Activated T-cell treated with anti-CD3 and anti-CD28 coated beads, Interleukin-2, amount 50 U/mL, for 24 hours (primary cell): ENCODE measurements at regions not wholly inside any gene's neighbourhood (a gene's known extent, or its start where the extent isn't known, plus 50 kb on each side); places are given as distances from the start of the nearest gene placed in this dataset.

ENCODE experiments used
- DNase-seq: peaks from one replicate; pipeline ENCODE4 v3.0.0-alpha.2; 2020
- H3K27ac Mint-ChIP-seq: 2 replicates; pipeline ENCODE4 v1.8.0; 2020; ENCODE audit warnings: mild to moderate bottlenecking, mixed read lengths
- H3K27me3 Mint-ChIP-seq: 2 replicates; pipeline ENCODE4 v1.8.0; 2020; ENCODE audit warnings: mixed read lengths
- H3K36me3 Mint-ChIP-seq: 2 replicates; pipeline ENCODE4 v1.8.0; 2020; ENCODE audit warnings: low read depth, mixed read lengths
- H3K4me1 Mint-ChIP-seq: 2 replicates; pipeline ENCODE4 v1.8.0; 2020; ENCODE audit warnings: low read depth, mixed read lengths
- H3K4me3 Mint-ChIP-seq: 2 replicates; pipeline ENCODE4 v1.8.0; 2020; ENCODE audit warnings: mild to moderate bottlenecking, moderate library complexity, mixed read lengths
- H3K9me3 Mint-ChIP-seq: 2 replicates; pipeline ENCODE4 v1.8.0; 2020; ENCODE audit warnings: mixed read lengths

GRCh38 chr14:84809158-84809557 lies 720.8 kb upstream of the FLRT2 start:
- Mint-ChIP-seq H3K4me3 (no peak overlapping the region), H3K27ac (no peak overlapping the region), H3K27me3 (no peaks in the 10 kb centered on the region), H3K9me3 (peaks cover 21% of the 10 kb centered on the region), H3K36me3 (no peaks in the 10 kb centered on the region), H3K4me1 (no peaks in the 10 kb centered on the region)
- no peak for DNase-seq

GRCh38 chr14:84814391-84814790 lies 715.6 kb upstream of the FLRT2 start:
- no peaks in the 10 kb centered on the region for H3K27me3 Mint-ChIP-seq
- no peaks in the 10 kb centered on the region for H3K36me3 Mint-ChIP-seq
- H3K4me1 Mint-ChIP-seq, result no peaks in the 10 kb centered on the region
- no peak overlapping the region for H3K27ac Mint-ChIP-seq
- peaks cover 22% of the 10 kb centered on the region for H3K9me3 Mint-ChIP-seq
- H3K4me3 Mint-ChIP-seq, result no peak overlapping the region
- DNase-seq, result no peak

- H3K36me3 Mint-ChIP-seq, result no peaks in the 10 kb centered on the region
- H3K4me3 Mint-ChIP-seq, result no peak overlapping the region
- H3K9me3 Mint-ChIP-seq, result peaks cover 31% of the 10 kb centered on the region
- no peak for DNase-seq
- H3K27ac Mint-ChIP-seq, result no peak overlapping the region
- no peaks in the 10 kb centered on the region for H3K27me3 Mint-ChIP-seq
- H3K4me1 Mint-ChIP-seq, result no peaks in the 10 kb centered on the region
Measured at GRCh38 chr14:84819528-84819927, 710.4 kb upstream of the FLRT2 start.

GRCh38 chr14:84825481-84826251 lies 704.3 kb upstream of the FLRT2 start:
- Mint-ChIP-seq H3K9me3 (peaks cover 38% of the 10 kb centered on the region), H3K27ac (no peak overlapping the region), H3K36me3 (no peaks in the 10 kb centered on the region), H3K27me3 (no peaks in the 10 kb centered on the region), H3K4me3 (no peak overlapping the region), H3K4me1 (no peaks in the 10 kb centered on the region)
- DNase-seq, result no peak

DNA sequence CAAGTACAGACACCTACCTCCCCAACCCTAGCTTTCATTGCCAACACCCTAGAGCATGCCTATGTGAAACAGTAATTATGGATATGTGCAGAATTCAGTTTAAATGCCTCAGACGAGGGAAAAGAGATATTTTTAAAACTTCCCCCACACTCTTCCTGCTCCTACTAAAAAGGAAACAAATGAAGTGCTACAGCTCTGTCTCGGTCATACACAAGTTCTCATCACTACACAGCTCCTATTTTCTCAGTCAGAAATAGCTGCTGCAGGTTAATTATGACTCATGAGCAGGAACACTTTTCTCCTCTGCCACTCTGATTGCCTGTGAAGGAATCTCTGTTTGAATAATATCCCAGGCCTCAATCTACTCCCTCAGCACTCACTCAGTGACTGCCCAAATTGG lies 703.6 kb upstream of the FLRT2 start:
- Mint-ChIP-seq H3K27me3 (no peaks in the 10 kb centered on the region), H3K36me3 (no peaks in the 10 kb centered on the region), H3K4me1 (no peaks in the 10 kb centered on the region), H3K4me3 (no peak overlapping the region), H3K9me3 (peaks cover 42% of the 10 kb centered on the region), H3K27ac (no peak overlapping the region)
- no peak for DNase-seq

DNA sequence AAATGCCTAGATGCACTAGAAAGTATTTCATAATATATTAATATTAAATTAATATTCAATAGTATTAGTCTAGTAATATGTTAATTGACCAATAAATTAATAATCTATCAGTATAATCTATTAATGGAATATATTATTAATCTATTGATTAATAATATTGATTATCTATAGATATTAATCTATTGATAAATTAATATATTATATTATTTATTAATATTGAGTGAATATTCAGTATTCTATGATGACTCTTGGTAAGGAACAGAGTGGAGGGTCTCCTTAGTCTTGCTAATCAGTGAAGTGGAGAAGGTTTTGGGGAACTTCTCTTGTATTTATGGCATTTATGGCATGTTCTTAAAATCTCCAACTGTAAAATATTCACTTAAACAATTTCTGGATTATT lies 679.3 kb upstream of the FLRT2 start:
- H3K4me1 Mint-ChIP-seq, result no peaks in the 10 kb centered on the region
- no peak overlapping the region for H3K27ac Mint-ChIP-seq
- no peak overlapping the region for H3K4me3 Mint-ChIP-seq
- no peak for DNase-seq
- H3K9me3 Mint-ChIP-seq, result peaks cover 21% of the 10 kb centered on the region
- no peaks in the 10 kb centered on the region for H3K27me3 Mint-ChIP-seq
- no peaks in the 10 kb centered on the region for H3K36me3 Mint-ChIP-seq

DNA sequence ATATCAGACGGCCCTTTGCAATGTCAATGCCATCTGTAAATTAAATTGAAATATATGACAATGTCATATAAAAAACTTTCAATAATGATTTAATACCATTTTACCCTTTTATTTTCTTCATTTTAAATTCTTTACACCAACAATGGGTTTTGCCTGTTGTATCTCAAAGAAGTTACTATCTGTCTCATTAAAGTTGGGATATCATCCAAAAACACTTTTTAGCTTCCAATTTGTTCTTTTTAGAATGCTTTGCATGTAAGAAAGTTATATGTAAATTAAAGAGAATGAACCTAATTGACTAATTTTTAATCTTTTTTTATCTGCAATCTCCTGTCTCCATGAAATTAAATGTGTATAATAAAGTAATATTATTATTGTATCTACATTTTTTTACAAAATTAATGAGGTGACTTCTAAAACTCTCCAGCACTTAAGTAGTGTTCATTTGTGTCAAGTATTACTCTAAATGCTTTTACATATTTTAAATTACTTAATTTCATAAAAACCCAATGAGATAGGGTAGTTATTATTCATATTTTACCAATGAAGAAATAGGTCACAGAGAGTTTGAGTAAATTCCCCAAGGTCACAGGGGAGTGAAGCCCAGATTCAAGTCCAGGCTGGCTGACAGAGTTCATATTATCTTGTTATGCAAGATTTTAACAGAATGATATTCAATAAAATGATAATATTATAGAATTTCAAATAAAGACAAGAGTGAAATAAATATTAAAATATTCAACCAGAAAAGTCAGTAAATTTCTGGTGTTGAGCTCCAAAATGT lies 673.0 kb upstream of the FLRT2 start:
- no peak overlapping the region for H3K27ac Mint-ChIP-seq
- H3K4me3 Mint-ChIP-seq, result no peak overlapping the region
- H3K4me1 Mint-ChIP-seq, result no peaks in the 10 kb centered on the region
- no peak for DNase-seq
- H3K36me3 Mint-ChIP-seq, result no peaks in the 10 kb centered on the region
- no peaks in the 10 kb centered on the region for H3K27me3 Mint-ChIP-seq
- peaks cover 15% of the 10 kb centered on the region for H3K9me3 Mint-ChIP-seq

GRCh38 chr14:84857571-84857970 lies 672.4 kb upstream of the FLRT2 start:
- DNase-seq, result no peak
- H3K4me1 Mint-ChIP-seq, result no peaks in the 10 kb centered on the region
- H3K9me3 Mint-ChIP-seq, result peaks cover 18% of the 10 kb centered on the region
- H3K27ac Mint-ChIP-seq, result no peak overlapping the region
- H3K4me3 Mint-ChIP-seq, result no peak overlapping the region
- no peaks in the 10 kb centered on the region for H3K36me3 Mint-ChIP-seq
- H3K27me3 Mint-ChIP-seq, result no peaks in the 10 kb centered on the region

DNA sequence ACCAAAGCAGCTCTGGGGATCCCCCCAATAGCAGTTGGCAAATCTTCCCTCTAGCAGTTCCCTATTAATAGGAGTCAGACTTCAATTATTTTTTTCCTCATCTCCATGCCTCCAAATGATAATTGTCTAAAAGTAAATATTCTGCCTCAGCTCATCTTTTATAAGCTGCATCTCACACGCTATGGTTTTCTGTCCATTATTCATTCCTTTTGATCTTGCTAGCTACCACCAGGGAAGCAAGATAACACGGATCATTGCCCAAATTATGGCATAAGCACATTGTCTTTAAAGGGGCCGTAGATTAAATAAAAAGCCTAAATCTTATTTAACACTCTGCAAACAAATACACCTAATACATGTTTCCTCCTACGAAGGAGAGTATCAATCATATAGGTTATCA lies 670.8 kb upstream of the FLRT2 start:
- Mint-ChIP-seq H3K27me3 (no peaks in the 10 kb centered on the region), H3K36me3 (no peaks in the 10 kb centered on the region), H3K27ac (no peak overlapping the region), H3K4me1 (no peaks in the 10 kb centered on the region), H3K4me3 (no peak overlapping the region), H3K9me3 (peaks cover 26% of the 10 kb centered on the region)
- DNase-seq, result no peak

DNA sequence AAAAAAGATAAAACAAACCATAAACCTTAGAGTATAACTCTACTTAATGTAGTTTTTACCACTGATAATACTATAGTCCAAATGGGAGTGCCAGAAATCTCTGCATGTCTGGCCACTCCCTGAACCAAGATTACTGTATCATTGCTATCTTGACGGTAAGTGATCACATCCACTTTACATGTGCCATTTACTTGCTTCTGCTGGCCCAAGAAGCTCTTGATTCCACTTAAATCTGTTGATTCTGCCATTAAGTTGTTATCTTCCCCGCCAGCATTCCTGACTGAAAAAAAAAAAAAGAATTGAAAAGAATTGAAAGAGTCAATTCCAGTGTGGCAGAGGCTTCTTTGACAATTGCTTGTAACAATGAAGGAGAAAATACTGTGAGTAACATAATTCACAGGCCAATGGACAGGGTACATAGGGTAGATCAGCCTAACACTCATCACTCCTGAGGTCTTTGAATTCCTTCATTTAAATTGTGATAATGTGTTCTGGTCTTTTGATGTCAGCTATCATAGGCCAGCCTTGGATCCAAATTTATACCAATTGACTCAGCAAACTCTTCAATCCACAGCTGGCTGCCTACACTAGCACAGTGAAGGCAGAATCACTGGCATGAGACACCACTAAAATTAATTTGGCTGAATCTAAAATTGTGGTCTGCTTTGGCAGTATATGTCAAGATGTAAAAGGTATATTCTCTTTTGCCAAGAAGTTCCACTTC lies 665.2 kb upstream of the FLRT2 start:
- peaks cover 20% of the 10 kb centered on the region for H3K9me3 Mint-ChIP-seq
- no peaks in the 10 kb centered on the region for H3K27me3 Mint-ChIP-seq
- H3K4me3 Mint-ChIP-seq, result no peak overlapping the region
- no peak overlapping the region for H3K27ac Mint-ChIP-seq
- H3K36me3 Mint-ChIP-seq, result no peaks in the 10 kb centered on the region
- no peaks in the 10 kb centered on the region for H3K4me1 Mint-ChIP-seq
- no peak for DNase-seq

DNA sequence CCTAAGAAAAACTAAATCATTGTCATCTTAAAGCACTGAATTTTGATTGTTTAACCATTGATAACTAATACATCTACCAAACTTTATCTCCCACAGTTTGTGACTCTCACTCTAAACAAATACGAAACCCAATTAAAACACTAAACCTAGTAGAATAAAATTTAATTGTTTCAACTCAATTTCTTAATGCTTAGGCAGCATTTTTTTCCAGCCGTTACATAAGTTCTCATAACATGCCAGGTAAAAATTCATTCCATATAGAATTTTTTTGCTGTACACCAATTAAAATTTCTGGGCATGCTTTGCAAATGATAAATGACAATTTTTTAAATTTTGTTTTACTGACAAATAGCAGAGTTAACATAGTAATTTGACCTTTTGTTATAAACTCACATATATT lies 658.2 kb upstream of the FLRT2 start:
- Mint-ChIP-seq H3K36me3 (no peaks in the 10 kb centered on the region), H3K27ac (no peak overlapping the region), H3K9me3 (peaks cover 5% of the 10 kb centered on the region), H3K4me3 (no peak overlapping the region), H3K27me3 (no peaks in the 10 kb centered on the region), H3K4me1 (no peaks in the 10 kb centered on the region)
- DNase-seq, result no peak

DNA sequence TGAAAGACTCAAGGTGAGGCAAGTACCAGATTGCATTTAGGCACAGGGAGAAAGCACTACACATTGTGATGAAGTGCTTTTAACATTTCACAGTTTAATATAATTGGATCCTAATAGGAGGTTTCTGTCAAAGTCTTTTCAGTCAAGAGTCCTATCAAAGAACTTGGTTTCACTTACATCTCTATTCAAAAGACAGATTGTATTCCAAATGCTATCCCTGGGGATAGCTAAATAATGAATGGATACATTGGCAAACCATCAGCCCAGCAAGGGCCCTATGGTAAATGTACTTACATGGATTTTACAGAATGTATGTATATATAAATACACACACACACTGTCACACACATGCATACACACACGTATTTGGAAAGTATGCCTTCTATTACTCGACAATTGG lies 655.5 kb upstream of the FLRT2 start:
- Mint-ChIP-seq H3K9me3 (peaks cover 5% of the 10 kb centered on the region), H3K4me3 (no peak overlapping the region), H3K27me3 (no peaks in the 10 kb centered on the region), H3K27ac (no peak overlapping the region), H3K36me3 (no peaks in the 10 kb centered on the region), H3K4me1 (no peaks in the 10 kb centered on the region)
- no peak for DNase-seq

- DNase-seq, result no peak
- Mint-ChIP-seq H3K4me3 (no peak overlapping the region), H3K9me3 (peaks cover 5% of the 10 kb centered on the region), H3K36me3 (no peaks in the 10 kb centered on the region), H3K4me1 (no peaks in the 10 kb centered on the region), H3K27ac (no peak overlapping the region), H3K27me3 (no peaks in the 10 kb centered on the region)
Measured at GRCh38 chr14:84877061-84877460, 652.9 kb upstream of the FLRT2 start.

GRCh38 chr14:84882830-84883229 lies 647.1 kb upstream of the FLRT2 start:
- H3K9me3 Mint-ChIP-seq, result peaks cover 13% of the 10 kb centered on the region
- H3K4me1 Mint-ChIP-seq, result no peaks in the 10 kb centered on the region
- no peaks in the 10 kb centered on the region for H3K27me3 Mint-ChIP-seq
- H3K36me3 Mint-ChIP-seq, result no peaks in the 10 kb centered on the region
- H3K27ac Mint-ChIP-seq, result no peak overlapping the region
- DNase-seq, result no peak
- no peak overlapping the region for H3K4me3 Mint-ChIP-seq

GRCh38 chr14:84885061-84885460 lies 644.9 kb upstream of the FLRT2 start:
- no peak for DNase-seq
- Mint-ChIP-seq H3K27me3 (no peaks in the 10 kb centered on the region), H3K36me3 (no peaks in the 10 kb centered on the region), H3K9me3 (peaks cover 13% of the 10 kb centered on the region), H3K27ac (no peak overlapping the region), H3K4me1 (no peaks in the 10 kb centered on the region), H3K4me3 (no peak overlapping the region)
